ENCODE measurements at regions not wholly inside any gene's neighbourhood (a gene's known extent, or its start where the extent isn't known, plus 50 kb on each side); places are given as distances from the start of the nearest gene placed in this dataset.

GRCh38 chr14:93868165-93868564 lies 59.0 kb upstream of the FAM181A start:
- TF ChIP-seq CBFB (CRISPR knock-in tag; IDR thresholded peaks at IDR 0.05; ENCODE audit: low read depth) (no peak), MLX (CRISPR knock-in tag; IDR thresholded peaks at IDR 0.05) (no peak), CTCF (IDR thresholded peaks at IDR 0.05) (no peak), MAX (CRISPR knock-in tag; IDR thresholded peaks at IDR 0.05) (no peak)

Data from WTC11 (cell line).